ENCODE measurements at regions not wholly inside any gene's neighbourhood (a gene's known extent, or its start where the extent isn't known, plus 50 kb on each side); places are given as distances from the start of the nearest gene placed in this dataset.

- H3K4me3 ChIP-seq (ENCODE audit: low read length) = no peak overlapping the region
- no peaks in the 10 kb centered on the region for H3K27me3 Mint-ChIP-seq (ENCODE audit: insufficient read depth)
- no peaks in the 10 kb centered on the region for H3K27me3 ChIP-seq (ENCODE audit: control insufficient read depth, insufficient read depth, low read length, poor library complexity, severe bottlenecking)
- peaks cover 4% of the 10 kb centered on the region for H3K4me1 ChIP-seq (ENCODE audit: control insufficient read depth, insufficient read depth, low read length)
- H3K9ac ChIP-seq (ENCODE audit: extremely low read depth, low read length, poor library complexity, severe bottlenecking) = no peak overlapping the region
- TF ChIP-seq CTCF (conservative IDR thresholded peaks at IDR 0.05) = peak; percentile 75
- DNase-seq = peak; percentile 7
- H3K36me3 Mint-ChIP-seq (ENCODE audit: low read depth) = no peaks in the 10 kb centered on the region
- H3K9me3 ChIP-seq (ENCODE audit: control insufficient read depth, low read length) = peaks cover 2% of the 10 kb centered on the region
- no peak overlapping the region for H3K4me3 Mint-ChIP-seq
- peaks cover 8% of the 10 kb centered on the region for H3K9me3 Mint-ChIP-seq
- no peak overlapping the region for H3K27ac ChIP-seq (ENCODE audit: low read depth, low read length)
- H3K27ac Mint-ChIP-seq = no peak overlapping the region
- no peaks in the 10 kb centered on the region for H3K36me3 ChIP-seq (ENCODE audit: control insufficient read depth, insufficient read depth, low read length)
- peaks cover 13% of the 10 kb centered on the region for H3K4me1 Mint-ChIP-seq
Observed at GRCh38 chr1:30353637-30354036, 369.7 kb downstream of the MATN1 start.

DNA sequence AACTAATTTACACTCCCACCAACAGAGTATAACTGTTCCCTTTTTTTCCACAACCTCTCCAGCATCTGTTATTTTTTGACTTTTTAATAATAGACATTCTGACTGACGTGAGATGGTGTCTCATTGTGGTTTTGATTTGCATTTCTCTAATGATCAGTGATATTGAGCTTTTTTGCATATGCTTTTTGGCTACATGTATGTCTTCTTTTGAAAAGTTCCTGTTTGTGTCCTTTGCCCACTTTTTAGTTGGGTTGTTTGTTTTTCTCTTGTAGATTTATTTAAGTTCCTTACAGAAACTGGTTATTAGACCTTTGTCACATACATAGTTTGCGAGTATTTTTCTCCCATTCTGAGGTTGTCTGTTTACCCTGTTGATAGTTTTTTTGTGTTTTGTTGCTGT is 375.2 kb downstream of the MATN1 start:
- no peak for DNase-seq
- Histone ChIP-seq H3K4me1 (ENCODE audit: control insufficient read depth, insufficient read depth, low read length) (no peaks in the 10 kb centered on the region), H3K4me3 (ENCODE audit: low read length) (peak overlapping the region; percentile 38), H3K27me3 (ENCODE audit: control insufficient read depth, insufficient read depth, low read length, poor library complexity, severe bottlenecking) (no peaks in the 10 kb centered on the region), H3K9me3 (ENCODE audit: control insufficient read depth, low read length) (peaks cover 30% of the 10 kb centered on the region), H3K9ac (ENCODE audit: extremely low read depth, low read length, poor library complexity, severe bottlenecking) (no peak overlapping the region), H3K36me3 (ENCODE audit: control insufficient read depth, insufficient read depth, low read length) (no peaks in the 10 kb centered on the region), H3K27ac (ENCODE audit: low read depth, low read length) (no peak overlapping the region)
- Mint-ChIP-seq H3K27ac (no peak overlapping the region), H3K4me3 (no peak overlapping the region), H3K27me3 (ENCODE audit: insufficient read depth) (peaks cover 2% of the 10 kb centered on the region), H3K4me1 (peaks cover 7% of the 10 kb centered on the region), H3K9me3 (peaks cover 24% of the 10 kb centered on the region), H3K36me3 (ENCODE audit: low read depth) (peaks cover 5% of the 10 kb centered on the region)
- 93% methylated on average over 2 of the region's 2 CpGs; no CpG with 5 or more reads in 1 of the 2 experiments for WGBS, 2 experiments (ENCODE audit: insufficient coverage in 1 of 2, insufficient read length in 1 of 2)
- no peak for TF ChIP-seq CTCF (conservative IDR thresholded peaks at IDR 0.05)

DNA sequence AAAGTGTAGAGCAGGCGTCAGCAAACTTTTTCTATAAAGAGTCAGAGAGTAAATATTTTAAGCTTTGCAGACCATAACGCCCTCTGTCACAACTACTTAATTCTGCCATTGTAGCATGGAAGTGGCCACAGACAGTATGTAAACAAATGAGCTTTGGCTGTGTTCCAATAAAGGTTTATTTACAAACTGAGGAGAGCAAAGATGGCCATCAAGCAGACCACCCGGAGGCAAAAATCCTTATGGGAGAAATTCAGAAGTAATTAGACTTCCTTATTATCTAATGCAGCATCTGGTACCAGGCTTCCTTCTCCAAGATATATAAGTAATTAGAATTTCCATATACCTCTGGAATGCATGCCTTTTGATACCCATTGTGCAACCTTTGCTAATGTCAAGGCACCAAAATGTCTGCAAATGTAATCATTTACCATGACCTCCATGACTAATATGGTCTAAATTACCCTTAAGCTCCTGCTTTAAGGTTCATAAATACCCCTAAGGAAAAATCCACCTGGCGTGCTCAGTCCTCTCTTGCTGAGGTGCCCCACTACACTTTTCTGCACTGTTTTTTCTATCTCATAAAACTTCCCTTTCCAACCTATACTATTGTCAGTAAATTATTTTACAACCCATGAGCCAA is 377.8 kb downstream of the MATN1 start:
- 86 to 94% methylated on average over 2 to 4 of the region's 4 CpGs for WGBS, 2 experiments (ENCODE audit: insufficient coverage in 1 of 2, insufficient read length in 1 of 2)
- Histone ChIP-seq H3K9me3 (ENCODE audit: control insufficient read depth, low read length) (peaks cover 30% of the 10 kb centered on the region), H3K4me1 (ENCODE audit: control insufficient read depth, insufficient read depth, low read length) (no peaks in the 10 kb centered on the region), H3K4me3 (ENCODE audit: low read length) (no peak overlapping the region), H3K9ac (ENCODE audit: extremely low read depth, low read length, poor library complexity, severe bottlenecking) (no peak overlapping the region), H3K27ac (ENCODE audit: low read depth, low read length) (no peak overlapping the region), H3K27me3 (ENCODE audit: control insufficient read depth, insufficient read depth, low read length, poor library complexity, severe bottlenecking) (no peaks in the 10 kb centered on the region), H3K36me3 (ENCODE audit: control insufficient read depth, insufficient read depth, low read length) (no peaks in the 10 kb centered on the region)
- Mint-ChIP-seq H3K36me3 (ENCODE audit: low read depth) (peaks cover 5% of the 10 kb centered on the region), H3K27ac (no peak overlapping the region), H3K4me1 (peaks cover 11% of the 10 kb centered on the region), H3K9me3 (peaks cover 24% of the 10 kb centered on the region), H3K27me3 (ENCODE audit: insufficient read depth) (peaks cover 4% of the 10 kb centered on the region), H3K4me3 (no peak overlapping the region)
- TF ChIP-seq CTCF (conservative IDR thresholded peaks at IDR 0.05) = no peak
- DNase-seq = peak; percentile 6

Data from endodermal cell (in vitro differentiated cells).